ENCODE measurements at regions not wholly inside any gene's neighbourhood (a gene's known extent, or its start where the extent isn't known, plus 50 kb on each side); places are given as distances from the start of the nearest gene placed in this dataset.
"Not testable (repeated sequence)": the region's sequence is repeated elsewhere in the genome, so short reads cannot be mapped to it uniquely, and the experiment has no call there.

- H3K36me3 Mint-ChIP-seq (ENCODE audit: insufficient read depth) = no peaks in the 10 kb centered on the region
- no peaks in the 10 kb centered on the region for H3K9me3 Mint-ChIP-seq
- H3K4me3 Mint-ChIP-seq = no peak overlapping the region
- DNase-seq (no peak), ATAC-seq (no peak)
- no peaks in the 10 kb centered on the region for H3K4me1 Mint-ChIP-seq (ENCODE audit: low read depth)
- peaks cover 25% of the 10 kb centered on the region for H3K27me3 Mint-ChIP-seq (ENCODE audit: low read depth)
These were observed 165.6 kb downstream of the AVL9 start for GRCh38 chr7:32660936-32661335.

GRCh38 chr7:32659853-32660252, 164.6 kb downstream of the AVL9 start:
- Mint-ChIP-seq H3K27me3 (ENCODE audit: low read depth) (peaks cover 24% of the 10 kb centered on the region), H3K36me3 (ENCODE audit: insufficient read depth) (no peaks in the 10 kb centered on the region), H3K4me1 (ENCODE audit: low read depth) (no peaks in the 10 kb centered on the region), H3K9me3 (no peaks in the 10 kb centered on the region), H3K4me3 (no peak overlapping the region)
- ATAC-seq (no peak), DNase-seq (no peak)

GRCh38 chr7:32658467-32658869, 163.2 kb downstream of the AVL9 start:
- Mint-ChIP-seq H3K4me3 (no peak overlapping the region), H3K4me1 (ENCODE audit: low read depth) (no peaks in the 10 kb centered on the region), H3K9me3 (no peaks in the 10 kb centered on the region), H3K27me3 (ENCODE audit: low read depth) (peaks cover 19% of the 10 kb centered on the region), H3K36me3 (ENCODE audit: insufficient read depth) (no peaks in the 10 kb centered on the region)
- DNase-seq = no peak
- no peak for ATAC-seq

GRCh38 chr7:32658034-32658433, 162.7 kb downstream of the AVL9 start:
- DNase-seq = no peak
- H3K9me3 Mint-ChIP-seq = no peaks in the 10 kb centered on the region
- no peaks in the 10 kb centered on the region for H3K36me3 Mint-ChIP-seq (ENCODE audit: insufficient read depth)
- no peak overlapping the region for H3K4me3 Mint-ChIP-seq
- H3K4me1 Mint-ChIP-seq (ENCODE audit: low read depth) = no peaks in the 10 kb centered on the region
- no peak for ATAC-seq
- H3K27me3 Mint-ChIP-seq (ENCODE audit: low read depth) = peaks cover 16% of the 10 kb centered on the region

- H3K36me3 Mint-ChIP-seq (ENCODE audit: insufficient read depth); H3K9me3 Mint-ChIP-seq: not testable (repeated sequence)
These were observed 159.3 kb downstream of the AVL9 start for GRCh38 chr7:32654549-32654948.

GRCh38 chr7:32650356-32650755, 155.1 kb downstream of the AVL9 start:
- ATAC-seq; DNase-seq; H3K4me1 Mint-ChIP-seq (ENCODE audit: low read depth); H3K4me3 Mint-ChIP-seq; H3K36me3 Mint-ChIP-seq (ENCODE audit: insufficient read depth); H3K9me3 Mint-ChIP-seq: not testable (repeated sequence)
- peaks cover 14% of the 10 kb centered on the region for H3K27me3 Mint-ChIP-seq (ENCODE audit: low read depth)

More at GRCh38 chr7:32654549-32654948, 159.3 kb downstream of the AVL9 start:
- H3K27me3 Mint-ChIP-seq (ENCODE audit: low read depth); DNase-seq; H3K4me3 Mint-ChIP-seq; ATAC-seq; H3K4me1 Mint-ChIP-seq (ENCODE audit: low read depth): not testable (repeated sequence)

GRCh38 chr7:32648408-32649156, 153.3 kb downstream of the AVL9 start:
- ATAC-seq = no peak
- H3K4me1 Mint-ChIP-seq (ENCODE audit: low read depth) = no peaks in the 10 kb centered on the region
- no peaks in the 10 kb centered on the region for H3K9me3 Mint-ChIP-seq
- no peaks in the 10 kb centered on the region for H3K36me3 Mint-ChIP-seq (ENCODE audit: insufficient read depth)
- H3K27me3 Mint-ChIP-seq (ENCODE audit: low read depth) = peaks cover 15% of the 10 kb centered on the region
- H3K4me3 Mint-ChIP-seq = no peak overlapping the region
- DNase-seq = no peak

GRCh38 chr7:32645255-32645654, 150.0 kb downstream of the AVL9 start:
- H3K36me3 Mint-ChIP-seq (ENCODE audit: insufficient read depth); H3K4me3 Mint-ChIP-seq; ATAC-seq; H3K4me1 Mint-ChIP-seq (ENCODE audit: low read depth); DNase-seq; H3K9me3 Mint-ChIP-seq: not testable (repeated sequence)
- peaks cover 18% of the 10 kb centered on the region for H3K27me3 Mint-ChIP-seq (ENCODE audit: low read depth)

GRCh38 chr7:32643194-32643593, 147.9 kb downstream of the AVL9 start:
- Mint-ChIP-seq H3K4me3 (no peak overlapping the region), H3K9me3 (peaks cover 3% of the 10 kb centered on the region), H3K27me3 (ENCODE audit: low read depth) (peaks cover 12% of the 10 kb centered on the region), H3K4me1 (ENCODE audit: low read depth) (peaks cover 4% of the 10 kb centered on the region), H3K36me3 (ENCODE audit: insufficient read depth) (no peaks in the 10 kb centered on the region)
- ATAC-seq (no peak), DNase-seq (no peak)

- peaks cover 3% of the 10 kb centered on the region for H3K9me3 Mint-ChIP-seq
- H3K4me1 Mint-ChIP-seq (ENCODE audit: low read depth) = peaks cover 6% of the 10 kb centered on the region
- H3K4me3 Mint-ChIP-seq = no peak overlapping the region
- DNase-seq (no peak), ATAC-seq (no peak)
- H3K36me3 Mint-ChIP-seq (ENCODE audit: insufficient read depth) = no peaks in the 10 kb centered on the region
- H3K27me3 Mint-ChIP-seq (ENCODE audit: low read depth) = peaks cover 4% of the 10 kb centered on the region
These were observed 143.8 kb downstream of the AVL9 start for GRCh38 chr7:32639122-32639521.

GRCh38 chr7:32638479-32639121, 143.3 kb downstream of the AVL9 start:
- not testable (repeated sequence) for H3K9me3 Mint-ChIP-seq; H3K36me3 Mint-ChIP-seq (ENCODE audit: insufficient read depth); H3K4me3 Mint-ChIP-seq; DNase-seq; H3K27me3 Mint-ChIP-seq (ENCODE audit: low read depth); H3K4me1 Mint-ChIP-seq (ENCODE audit: low read depth)
- ATAC-seq = peak in 1 of 2 donors; percentile 37
